ENCODE measurements at regions not wholly inside any gene's neighbourhood (a gene's known extent, or its start where the extent isn't known, plus 50 kb on each side); places are given as distances from the start of the nearest gene placed in this dataset.

DNA sequence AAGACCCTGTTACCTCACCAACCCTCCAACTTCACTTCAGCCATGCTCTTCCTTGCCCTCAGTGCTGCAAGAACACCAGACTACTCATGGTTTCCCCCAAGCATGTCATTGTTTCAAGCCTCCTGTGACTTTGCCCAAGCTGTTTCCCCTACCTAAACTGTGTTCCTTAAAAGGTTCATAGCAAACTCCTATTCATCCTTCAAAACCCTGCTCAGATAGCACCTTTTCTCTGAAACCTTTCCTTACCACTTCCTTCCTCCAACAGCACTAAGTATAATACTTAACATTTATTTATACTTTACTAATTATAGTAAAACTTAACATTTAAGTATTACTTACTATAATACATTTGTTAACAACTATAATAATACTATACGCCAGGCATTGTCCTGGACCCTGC is 136.2 kb downstream of the CCT6B start:
- Histone ChIP-seq H3K36me3 (ENCODE audit: control insufficient read depth, low read depth, low read length) (no peaks in the 10 kb centered on the region), H3K9ac (ENCODE audit: low read length) (no peak overlapping the region), H3K27me3 (ENCODE audit: control insufficient read depth, insufficient read depth, low read length) (peaks cover 23% of the 10 kb centered on the region), H3K9me3 (ENCODE audit: control insufficient read depth, low read depth, low read length) (no peaks in the 10 kb centered on the region), H3K4me1 (ENCODE audit: control insufficient read depth, low read depth, low read length) (peaks cover 18% of the 10 kb centered on the region), H3K27ac (ENCODE audit: low read length) (no peak overlapping the region), H3K4me3 (ENCODE audit: low read length) (no peak overlapping the region)

DNA sequence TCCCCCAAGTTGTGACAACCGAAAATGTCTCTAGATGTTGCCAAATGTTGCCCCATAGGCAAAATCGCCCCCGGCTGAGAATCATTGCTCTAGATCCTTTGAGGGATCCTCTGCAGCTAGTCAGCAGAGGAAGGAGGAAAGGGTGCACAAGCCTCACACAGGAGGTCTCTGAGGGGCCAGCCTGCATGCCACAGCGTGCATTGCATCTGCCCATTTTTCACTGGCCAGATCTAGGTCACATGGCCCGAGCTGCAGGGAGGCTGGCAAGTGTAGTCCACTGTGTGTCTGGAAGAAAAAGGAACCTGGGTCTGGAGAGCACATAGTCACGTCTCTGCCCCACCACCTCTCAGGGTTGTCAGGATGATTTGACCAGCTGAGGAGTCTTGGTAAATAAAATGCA is 138.2 kb downstream of the CCT6B start:
- H3K27me3 ChIP-seq (ENCODE audit: control insufficient read depth, insufficient read depth, low read length) = peaks cover 44% of the 10 kb centered on the region
- H3K36me3 ChIP-seq (ENCODE audit: control insufficient read depth, low read depth, low read length) = no peaks in the 10 kb centered on the region

DNA sequence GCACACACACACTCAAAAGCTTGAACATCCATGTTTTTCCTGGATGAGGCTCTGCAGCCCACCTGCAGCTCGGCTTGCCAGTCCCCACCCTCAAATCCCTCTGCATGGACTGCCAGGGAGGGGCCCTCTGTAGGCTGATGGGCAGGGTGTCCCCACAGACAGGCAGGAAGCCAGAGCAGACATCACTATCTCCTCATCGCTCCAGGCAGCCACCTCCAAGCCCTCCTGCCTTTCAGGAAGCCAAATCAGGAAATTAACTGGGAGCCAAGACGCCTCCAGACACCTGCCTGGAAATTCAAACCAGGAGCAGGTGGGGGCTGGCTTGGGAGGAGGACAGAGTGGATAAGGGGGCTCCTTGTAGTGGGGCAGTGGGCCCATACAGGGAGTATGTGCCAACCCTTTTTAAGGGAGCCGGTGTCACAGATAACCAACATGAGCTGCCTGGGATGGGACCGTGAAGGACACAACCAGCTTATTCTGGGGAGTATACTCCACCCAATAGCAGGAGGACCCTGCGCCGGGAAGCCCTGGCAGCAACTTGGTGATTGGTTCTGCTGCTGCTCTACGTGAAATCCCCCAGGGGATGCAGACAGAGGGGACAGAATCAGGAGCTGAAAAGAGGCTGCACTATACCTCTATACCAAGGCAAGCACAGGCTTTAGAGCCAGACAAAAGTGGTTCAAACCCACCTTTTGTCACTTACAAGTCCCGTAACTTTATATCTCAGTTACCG is 139.1 kb downstream of the CCT6B start:
- Histone ChIP-seq H3K4me3 (ENCODE audit: low read length) (no peak overlapping the region), H3K4me1 (ENCODE audit: control insufficient read depth, low read depth, low read length) (peaks cover 19% of the 10 kb centered on the region), H3K36me3 (ENCODE audit: control insufficient read depth, low read depth, low read length) (no peaks in the 10 kb centered on the region), H3K9ac (ENCODE audit: low read length) (no peak overlapping the region), H3K27me3 (ENCODE audit: control insufficient read depth, insufficient read depth, low read length) (peaks cover 45% of the 10 kb centered on the region), H3K27ac (ENCODE audit: low read length) (no peak overlapping the region), H3K9me3 (ENCODE audit: control insufficient read depth, low read depth, low read length) (no peaks in the 10 kb centered on the region)

More for the DNA sequence above, 138.2 kb downstream of the CCT6B start:
- Histone ChIP-seq H3K9ac (ENCODE audit: low read length) (no peak overlapping the region), H3K4me1 (ENCODE audit: control insufficient read depth, low read depth, low read length) (peaks cover 19% of the 10 kb centered on the region), H3K27ac (ENCODE audit: low read length) (no peak overlapping the region), H3K4me3 (ENCODE audit: low read length) (no peak overlapping the region), H3K9me3 (ENCODE audit: control insufficient read depth, low read depth, low read length) (no peaks in the 10 kb centered on the region)

DNA sequence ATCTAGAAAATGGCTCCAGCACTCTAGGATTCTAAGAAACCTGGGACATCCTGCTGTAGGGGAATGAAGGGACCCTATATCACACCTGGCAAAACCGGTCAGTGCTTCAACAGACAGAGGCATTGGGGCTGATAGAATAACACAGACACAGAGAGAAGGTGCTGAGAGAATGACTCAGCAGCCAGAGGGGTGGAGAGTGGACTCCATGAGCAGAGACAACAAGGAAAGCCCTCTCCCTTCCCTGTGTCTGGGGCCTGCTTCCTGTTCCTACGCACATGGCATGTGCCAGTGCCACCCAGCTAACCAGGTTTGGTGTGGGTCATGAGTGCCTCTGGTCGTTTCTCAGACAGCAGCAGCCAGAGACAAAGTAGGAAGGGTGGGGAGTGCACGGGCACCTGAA is 140.3 kb downstream of the CCT6B start:
- peak overlapping the region; percentile 29 for H3K4me3 ChIP-seq (ENCODE audit: low read length)
- no peak overlapping the region for H3K9ac ChIP-seq (ENCODE audit: low read length)
- no peak overlapping the region for H3K27ac ChIP-seq (ENCODE audit: low read length)
- peaks cover 24% of the 10 kb centered on the region for H3K4me1 ChIP-seq (ENCODE audit: control insufficient read depth, low read depth, low read length)
- peaks cover 49% of the 10 kb centered on the region for H3K27me3 ChIP-seq (ENCODE audit: control insufficient read depth, insufficient read depth, low read length)
- no peaks in the 10 kb centered on the region for H3K9me3 ChIP-seq (ENCODE audit: control insufficient read depth, low read depth, low read length)
- H3K36me3 ChIP-seq (ENCODE audit: control insufficient read depth, low read depth, low read length) = no peaks in the 10 kb centered on the region

DNA sequence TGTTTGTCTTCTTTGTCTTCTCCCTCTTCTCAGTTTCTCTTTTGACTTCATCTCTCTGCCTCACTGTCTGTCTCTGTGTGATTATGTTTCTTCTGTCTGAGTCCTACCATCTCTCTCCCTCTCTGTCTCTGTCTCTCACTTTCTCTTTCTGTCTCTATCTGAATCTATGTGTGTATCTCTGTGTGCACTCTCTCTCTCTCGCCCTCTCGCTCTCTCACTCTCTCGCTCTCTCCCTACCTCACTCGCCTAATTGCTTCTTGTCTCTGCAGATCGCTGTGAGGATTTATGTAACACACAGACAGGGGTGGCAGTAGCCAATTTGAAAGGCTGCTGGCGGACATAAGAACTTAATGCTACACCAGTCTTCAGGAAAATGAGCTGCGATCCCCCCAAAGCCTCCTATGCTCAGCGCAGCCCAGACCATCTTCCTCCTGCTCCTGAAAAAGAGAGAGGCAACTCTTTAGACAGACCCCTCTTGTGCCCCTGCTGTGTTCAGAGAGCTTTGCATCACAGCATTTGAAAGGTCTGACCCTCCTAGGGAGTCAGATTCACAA is 140.9 kb downstream of the CCT6B start:
- no peak overlapping the region for H3K27ac ChIP-seq (ENCODE audit: low read length)
- H3K27me3 ChIP-seq (ENCODE audit: control insufficient read depth, insufficient read depth, low read length) = peaks cover 52% of the 10 kb centered on the region
- H3K9me3 ChIP-seq (ENCODE audit: control insufficient read depth, low read depth, low read length) = no peaks in the 10 kb centered on the region
- H3K9ac ChIP-seq (ENCODE audit: low read length) = no peak overlapping the region
- H3K4me1 ChIP-seq (ENCODE audit: control insufficient read depth, low read depth, low read length) = peaks cover 24% of the 10 kb centered on the region
- peak overlapping the region; percentile 29 for H3K4me3 ChIP-seq (ENCODE audit: low read length)
- no peaks in the 10 kb centered on the region for H3K36me3 ChIP-seq (ENCODE audit: control insufficient read depth, low read depth, low read length)

DNA sequence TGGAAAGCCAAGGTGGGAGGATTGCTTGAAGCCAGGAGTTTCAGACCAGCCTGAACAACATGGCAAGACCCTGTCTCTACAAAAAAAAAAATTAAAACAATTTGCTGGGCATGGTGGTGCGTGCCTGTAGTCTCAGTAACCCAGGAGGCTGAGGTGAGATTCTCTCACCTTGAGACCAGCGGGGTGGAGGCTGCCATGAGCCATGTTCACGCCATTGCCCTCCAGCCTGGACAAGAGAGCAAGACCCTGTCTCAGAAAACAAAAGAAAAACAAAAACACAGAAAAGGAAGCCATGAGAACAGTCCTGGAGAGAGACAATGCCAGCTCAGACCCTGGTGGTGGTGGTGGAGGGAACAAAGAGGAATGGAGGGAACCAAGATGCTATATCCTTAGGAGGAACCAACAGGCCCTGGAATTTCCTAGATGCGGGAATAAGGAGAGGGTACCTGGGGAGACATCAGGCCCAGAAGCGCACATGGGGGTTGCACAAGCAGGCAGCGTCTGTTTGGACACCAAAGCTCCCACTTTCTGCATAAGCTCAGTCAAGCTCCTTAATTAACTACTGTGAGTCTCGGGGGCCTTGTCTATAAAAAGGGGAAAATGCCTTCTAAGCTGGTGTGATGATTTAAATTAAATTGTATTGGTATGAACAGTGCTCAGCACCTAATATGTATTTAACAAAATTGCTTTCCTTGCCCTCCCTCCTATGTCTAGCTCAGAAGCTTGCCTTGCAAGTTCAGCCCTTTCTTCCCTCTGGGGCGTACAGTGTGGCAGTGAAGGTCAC is 143.8 kb downstream of the CCT6B start:
- Histone ChIP-seq H3K4me3 (ENCODE audit: low read length) (no peak overlapping the region), H3K4me1 (ENCODE audit: control insufficient read depth, low read depth, low read length) (peaks cover 29% of the 10 kb centered on the region)

DNA sequence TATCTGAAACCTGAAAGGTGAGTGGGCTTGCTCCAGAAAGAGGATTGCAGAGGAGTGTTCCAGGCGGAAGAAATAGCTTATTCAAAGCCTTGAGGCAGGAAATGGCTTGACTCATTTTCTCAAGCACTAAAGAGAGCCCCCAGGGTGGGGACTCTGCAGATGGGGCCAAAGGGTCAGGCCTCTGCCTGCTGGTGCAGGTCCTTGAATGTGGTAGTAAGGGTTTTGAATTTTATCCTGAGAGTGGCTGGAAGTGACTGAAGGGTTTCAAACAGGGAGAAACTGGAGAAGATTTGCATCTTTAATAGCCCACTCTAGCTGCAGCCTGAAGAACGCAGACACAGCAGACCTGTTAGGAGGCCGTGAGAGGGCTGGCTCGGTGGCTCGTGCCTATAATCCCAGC is 144.4 kb downstream of the CCT6B start:
- Histone ChIP-seq H3K4me1 (ENCODE audit: control insufficient read depth, low read depth, low read length) (peaks cover 28% of the 10 kb centered on the region), H3K27me3 (ENCODE audit: control insufficient read depth, insufficient read depth, low read length) (peaks cover 46% of the 10 kb centered on the region), H3K9ac (ENCODE audit: low read length) (no peak overlapping the region), H3K36me3 (ENCODE audit: control insufficient read depth, low read depth, low read length) (no peaks in the 10 kb centered on the region), H3K27ac (ENCODE audit: low read length) (no peak overlapping the region), H3K4me3 (ENCODE audit: low read length) (no peak overlapping the region), H3K9me3 (ENCODE audit: control insufficient read depth, low read depth, low read length) (no peaks in the 10 kb centered on the region)

More for the DNA sequence above, 143.8 kb downstream of the CCT6B start:
- H3K36me3 ChIP-seq (ENCODE audit: control insufficient read depth, low read depth, low read length) = no peaks in the 10 kb centered on the region
- peaks cover 52% of the 10 kb centered on the region for H3K27me3 ChIP-seq (ENCODE audit: control insufficient read depth, insufficient read depth, low read length)
- no peaks in the 10 kb centered on the region for H3K9me3 ChIP-seq (ENCODE audit: control insufficient read depth, low read depth, low read length)
- no peak overlapping the region for H3K27ac ChIP-seq (ENCODE audit: low read length)
- no peak overlapping the region for H3K9ac ChIP-seq (ENCODE audit: low read length)

DNA sequence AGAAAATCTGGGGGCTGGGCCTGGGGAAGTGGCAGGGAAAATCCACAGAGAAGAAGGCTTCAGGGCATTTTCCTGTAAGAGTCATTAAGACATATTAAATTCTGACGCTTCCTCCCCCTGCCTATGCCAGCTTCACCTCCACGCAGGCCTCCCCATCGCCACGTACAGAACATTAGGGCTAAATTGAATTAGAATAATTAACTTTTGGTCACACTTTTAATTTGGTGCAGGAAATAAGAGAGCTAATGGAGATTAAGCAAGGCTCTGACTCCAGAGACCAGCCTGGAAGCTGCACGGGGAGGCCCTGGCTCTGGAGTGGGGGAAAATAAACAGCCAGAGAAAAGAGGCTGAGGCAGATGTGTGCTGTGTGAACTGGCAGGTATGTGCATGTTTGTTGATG is 148.0 kb downstream of the CCT6B start:
- Histone ChIP-seq H3K4me1 (ENCODE audit: control insufficient read depth, low read depth, low read length) (peaks cover 10% of the 10 kb centered on the region), H3K9me3 (ENCODE audit: control insufficient read depth, low read depth, low read length) (no peaks in the 10 kb centered on the region), H3K27me3 (ENCODE audit: control insufficient read depth, insufficient read depth, low read length) (peaks cover 11% of the 10 kb centered on the region), H3K4me3 (ENCODE audit: low read length) (no peak overlapping the region), H3K9ac (ENCODE audit: low read length) (no peak overlapping the region), H3K27ac (ENCODE audit: low read length) (no peak overlapping the region), H3K36me3 (ENCODE audit: control insufficient read depth, low read depth, low read length) (no peaks in the 10 kb centered on the region)

DNA sequence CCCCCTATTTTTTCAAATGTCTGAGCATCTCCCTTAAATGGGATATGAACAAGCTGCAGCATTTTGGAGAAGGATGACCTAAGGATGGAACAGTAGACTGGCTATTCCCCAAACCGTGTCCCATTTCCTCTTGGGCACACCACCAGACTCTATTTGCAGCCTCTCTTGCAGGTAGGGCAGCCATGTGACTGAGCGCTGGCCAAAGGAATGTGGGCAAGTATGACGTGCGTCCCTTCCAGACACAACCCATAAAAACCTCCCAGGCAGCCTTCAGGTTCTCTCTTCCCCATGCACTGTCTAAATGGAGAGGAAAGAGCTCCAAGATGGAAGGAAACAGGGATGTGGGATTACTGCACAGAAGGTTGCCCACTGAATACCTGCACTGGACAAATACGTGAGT is 149.7 kb downstream of the CCT6B start:
- H3K36me3 ChIP-seq (ENCODE audit: control insufficient read depth, low read depth, low read length) = no peaks in the 10 kb centered on the region
- peaks cover 7% of the 10 kb centered on the region for H3K27me3 ChIP-seq (ENCODE audit: control insufficient read depth, insufficient read depth, low read length)
- no peak overlapping the region for H3K4me3 ChIP-seq (ENCODE audit: low read length)
- H3K9ac ChIP-seq (ENCODE audit: low read length) = no peak overlapping the region
- H3K9me3 ChIP-seq (ENCODE audit: control insufficient read depth, low read depth, low read length) = no peaks in the 10 kb centered on the region
- peaks cover 8% of the 10 kb centered on the region for H3K4me1 ChIP-seq (ENCODE audit: control insufficient read depth, low read depth, low read length)
- H3K27ac ChIP-seq (ENCODE audit: low read length) = no peak overlapping the region

DNA sequence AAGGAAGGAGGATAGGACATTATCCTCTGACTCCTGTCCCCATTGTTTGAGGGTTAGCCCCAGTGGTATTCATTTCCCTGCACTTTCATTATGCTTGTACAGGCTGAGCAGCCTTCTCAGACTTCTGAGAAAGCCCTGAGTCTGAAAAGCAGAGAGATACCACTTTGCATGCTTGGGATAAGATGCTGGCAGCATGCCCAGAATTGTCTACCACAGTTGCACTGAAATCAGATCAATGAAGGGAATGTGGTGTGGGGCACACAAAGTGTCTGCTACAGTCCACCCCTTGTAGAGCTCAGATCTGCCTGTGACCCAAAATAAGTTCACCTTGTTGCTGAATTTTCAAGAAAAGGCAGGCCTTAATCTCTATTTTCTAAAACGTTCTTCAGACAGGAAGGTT is 160.6 kb downstream of the CCT6B start:
- H3K9me3 ChIP-seq (ENCODE audit: control insufficient read depth, low read depth, low read length) = no peaks in the 10 kb centered on the region
- peaks cover 13% of the 10 kb centered on the region for H3K4me1 ChIP-seq (ENCODE audit: control insufficient read depth, low read depth, low read length)
- no peak overlapping the region for H3K4me3 ChIP-seq (ENCODE audit: low read length)
- no peak overlapping the region for H3K9ac ChIP-seq (ENCODE audit: low read length)
- H3K36me3 ChIP-seq (ENCODE audit: control insufficient read depth, low read depth, low read length) = no peaks in the 10 kb centered on the region
- peaks cover 75% of the 10 kb centered on the region for H3K27me3 ChIP-seq (ENCODE audit: control insufficient read depth, insufficient read depth, low read length)
- H3K27ac ChIP-seq (ENCODE audit: low read length) = no peak overlapping the region

DNA sequence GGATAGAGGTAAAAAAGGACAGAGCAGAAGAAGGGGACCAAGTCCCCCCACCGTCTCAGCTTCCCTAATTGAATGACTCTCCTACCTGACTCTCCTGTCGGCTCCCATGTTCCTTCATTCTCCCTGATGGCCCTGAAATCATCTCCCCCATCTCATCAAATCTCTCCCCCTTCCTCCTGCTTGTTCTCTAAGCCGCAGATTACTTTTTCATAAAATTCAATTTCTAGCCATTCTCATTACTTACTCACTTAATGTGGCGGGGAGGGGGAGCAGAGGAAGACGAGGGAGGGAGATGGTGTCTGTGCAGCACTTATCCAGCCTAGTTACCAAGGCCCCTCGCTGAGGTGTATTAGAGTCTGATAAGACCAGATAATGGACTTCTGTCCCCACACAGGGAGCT is 161.5 kb downstream of the CCT6B start:
- H3K9me3 ChIP-seq (ENCODE audit: control insufficient read depth, low read depth, low read length) = no peaks in the 10 kb centered on the region
- H3K9ac ChIP-seq (ENCODE audit: low read length) = no peak overlapping the region
- H3K27me3 ChIP-seq (ENCODE audit: control insufficient read depth, insufficient read depth, low read length) = peaks cover 83% of the 10 kb centered on the region
- H3K27ac ChIP-seq (ENCODE audit: low read length) = no peak overlapping the region
- H3K36me3 ChIP-seq (ENCODE audit: control insufficient read depth, low read depth, low read length) = no peaks in the 10 kb centered on the region
- peaks cover 13% of the 10 kb centered on the region for H3K4me1 ChIP-seq (ENCODE audit: control insufficient read depth, low read depth, low read length)
- H3K4me3 ChIP-seq (ENCODE audit: low read length) = no peak overlapping the region
